GM12878 (cell line): ENCODE measurements at regions not wholly inside any gene's neighbourhood (a gene's known extent, or its start where the extent isn't known, plus 50 kb on each side); places are given as distances from the start of the nearest gene placed in this dataset.

Source experiments
- ATAC-seq: fragments of 200-7000 bp; cut with Tn5 transposase; 3 replicates; pipeline ENCODE4 v1.9.1; 2020; ENCODE audit warnings: mild to moderate bottlenecking, moderate library complexity
- BruUV-seq: library from RNA; stranded (reverse); fragments of 400-500 nt; replicated peaks from 2 replicates; lab custom pipeline; 2021; lab: Mats Ljungman, UMichigan
- CTCF ChIA-PET: fragments of 300-600 bp; sonication (Branson Sonifier 250); formaldehyde crosslinking; extraction: SDS; loops from one replicate; lab custom pipeline; 2021; ENCODE audit warnings: inconsistent platforms; lab: Yijun Ruan, JAX
- POLR2A ChIA-PET: fragments of 350-600 bp; formaldehyde crosslinking; extraction: SDS; loops from one replicate; lab custom pipeline; 2021; ENCODE audit warnings: inconsistent platforms; lab: Charles Lee
- RAD21 ChIA-PET: fragments of 300-600 bp; sonication (Branson Sonifier 250); formaldehyde crosslinking; loops from one replicate; lab custom pipeline; 2023; ENCODE audit warnings: antibody characterized with exemption; ENCODE audit not compliant: unreplicated experiment; lab: Charles Lee
- SMC1A ChIA-PET: fragments of 300-600 bp; sonication (Branson Sonifier 250); formaldehyde crosslinking; loops from one replicate; lab custom pipeline; 2023; ENCODE audit not compliant: unreplicated experiment, uncharacterized antibody; lab: Charles Lee
- DNase-seq: peaks from one replicate; pipeline ENCODE4 v3.0.0-alpha.2; 2011; ENCODE audit warnings: low read depth, low spot score
- FAIRE-seq: peaks from 3 replicates; lab custom pipeline; 2011; peaks lifted over from hg19 to GRCh38; lab: Jason Lieb, UNC
- H2AFZ ChIP-seq: 2 replicates; pipeline ENCODE4 v1.6.0; 2011; ENCODE audit warnings: low read depth, low read length, control low read depth; ENCODE audit not compliant: control insufficient read depth
- H3K27ac ChIP-seq: 2 replicates; pipeline ENCODE4 v1.5.1; 2011; ENCODE audit warnings: control low read depth; ENCODE audit not compliant: control insufficient read depth, insufficient read depth
- H3K27me3 ChIP-seq, 2 experiments: replicated peaks in 1 of 2; 2 replicates each; pipeline versions ENCODE4 v1.6.0 to v1.6.1; 2011; ENCODE audit warnings: low read length in 1 of 2; ENCODE audit not compliant: control insufficient read depth in 2 of 2, insufficient read depth in 2 of 2
- H3K36me3 ChIP-seq, 2 experiments: 2 replicates each; pipeline ENCODE4 v1.5.1; 2011; ENCODE audit warnings: low read length in 1 of 2; ENCODE audit not compliant: control insufficient read depth in 2 of 2, insufficient read depth in 2 of 2
- H3K4me1 ChIP-seq: 2 replicates; pipeline ENCODE4 v1.6.1; 2011; ENCODE audit warnings: mild to moderate bottlenecking, low read length, moderate library complexity, mixed read lengths; ENCODE audit not compliant: control insufficient read depth, insufficient read depth
- H3K4me2 ChIP-seq: 2 replicates; pipeline ENCODE4 v1.6.0; 2011; ENCODE audit warnings: control low read depth; ENCODE audit not compliant: control insufficient read depth, insufficient read depth
- H3K4me3 ChIP-seq: fragments of 200-600 bp; sonication (generic); 2 replicates; pipeline ENCODE4 v1.5.1; 2016
- H3K79me2 ChIP-seq: 2 replicates; pipeline ENCODE4 v1.6.0; 2011; ENCODE audit warnings: low read length; ENCODE audit not compliant: control insufficient read depth, insufficient read depth
- H3K9ac ChIP-seq: 2 replicates; pipeline ENCODE4 v1.8.0; 2011; ENCODE audit warnings: low read length, control low read depth, mixed read lengths; ENCODE audit not compliant: control insufficient read depth, insufficient read depth
- H3K9me3 ChIP-seq: replicated peaks from 3 replicates; pipeline ENCODE4 v1.5.1; 2011; ENCODE audit warnings: mild to moderate bottlenecking, low read length; ENCODE audit not compliant: control insufficient read depth, insufficient read depth
- H4K20me1 ChIP-seq: 2 replicates; pipeline ENCODE4 v1.6.0; 2011; ENCODE audit not compliant: control insufficient read depth, insufficient read depth
- CUX1 ChIP-seq: IDR thresholded peaks from 2 replicates; pipeline ENCODE4 v1.6.1; 2012; ENCODE audit warnings: improper control_type of control experiment, low read depth, low read length; ENCODE audit not compliant: insufficient replicate concordance
- TCF3 ChIP-seq: IDR thresholded peaks from 2 replicates; pipeline ENCODE4 v1.6.1; 2012; ENCODE audit warnings: low read depth, mild to moderate bottlenecking, low read length, borderline replicate concordance; ENCODE audit not compliant: insufficient read depth
- ZNF24 ChIP-seq: fragments of 450-650 bp; IDR thresholded peaks from 2 replicates; pipeline ENCODE4 v1.6.1; 2017; ENCODE audit warnings: antibody characterized with exemption, mild to moderate bottlenecking
- WGBS: methylation state at CpG from one replicate; pipeline ENCODE4 v1.1.6; 2016; ENCODE audit warnings: low lambda C conversion rate; ENCODE audit not compliant: insufficient replicate concordance, insufficient coverage; ENCODE audit errors: missing lambda C conversion rate; 5-methylcytosine and 5-hydroxymethylcytosine counted together
- in situ Hi-C: fragments of 300-500 bp; cut with MboI; formaldehyde crosslinking; loops from 9 replicates; pipeline ENCODE4 v1.14.3; 2018; ENCODE audit warnings: mixed read lengths
- intact Hi-C: fragments of 100-400 bp; cut with micrococcal nuclease; formaldehyde crosslinking; loops from one replicate; pipeline ENCODE4 v1.14.2; 2022; ENCODE audit not compliant: unreplicated experiment

GRCh38 chr15:81540909-81541308 is 166.9 kb upstream of the TMC3 start (continued):
- TF ChIP-seq CUX1, result no peak

GRCh38 chr15:81536356-81536755 is 162.3 kb upstream of the TMC3 start:
- Histone ChIP-seq H4K20me1 (no peaks in the 10 kb centered on the region), H3K9me3 (no peaks in the 10 kb centered on the region), H3K4me1 (no peaks in the 10 kb centered on the region), H3K27ac (no peak overlapping the region), H3K27me3 (no peaks in the 10 kb centered on the region; a peak in 2 of 4 replicates), H3K36me3 (no peaks in the 10 kb centered on the region), H2AFZ (no peak overlapping the region), H3K79me2 (no peaks in the 10 kb centered on the region), H3K9ac (no peak overlapping the region), H3K4me2 (no peak overlapping the region)
- BruUV-seq, result no TSS peak
- FAIRE-seq (no peak), ATAC-seq (no peak), DNase-seq (no peak)
- ChIA-PET POLR2A (no interaction called here), CTCF (no interaction called here), SMC1A (no interaction called here)
- WGBS, result 22% methylated on average over 6 of the region's 6 CpGs
- in situ Hi-C loops (no loop called here), intact Hi-C loops (no loop called here)
- no peak for TF ChIP-seq TCF3
- no peak for TF ChIP-seq ZNF24
- TF ChIP-seq, all 136 proteins: peak for 0
- H3K4me3 ChIP-seq, result no peak overlapping the region
- RAD21 ChIA-PET, result no interaction called here
